Kidney (tissue), 13 donors: ENCODE measurements at regions not wholly inside any gene's neighbourhood (a gene's known extent, or its start where the extent isn't known, plus 50 kb on each side); places are given as distances from the start of the nearest gene placed in this dataset.
A peak's percentile ranks its signal among the peaks of the same experiment; 100 is the strongest.

Experiments used
- DNase-seq, 5 donors: peaks; one replicate each; pipeline ENCODE4 v3.0.0-alpha.2; 2013 to 2020
- FAIRE-seq: peaks from 2 replicates; lab custom pipeline; 2012; peaks lifted over from hg19 to GRCh38; lab: Jason Lieb, UNC
- H3K27ac ChIP-seq, 2 donors: one replicate each; pipeline ENCODE4 v1.7.0; 2013; ENCODE audit warnings: low read depth in 2 of 2, low read length in 2 of 2, inconsistent platforms in 1 of 2
- H3K27me3 ChIP-seq: one replicate; pipeline ENCODE4 v1.7.1; 2013; ENCODE audit warnings: low read length, inconsistent platforms; ENCODE audit not compliant: control insufficient read depth, insufficient read depth
- H3K36me3 ChIP-seq, 3 donors: one replicate each; pipeline versions ENCODE4 v1.7.0 to v1.7.1; 2013; ENCODE audit warnings: low read length in 3 of 3, control low read depth in 1 of 3, inconsistent platforms in 1 of 3; ENCODE audit not compliant: insufficient read depth in 3 of 3, control insufficient read depth in 2 of 3
- H3K4me1 ChIP-seq, 3 donors: one replicate each; pipeline versions ENCODE4 v1.7.0 to v1.7.1; 2013; ENCODE audit warnings: low read length in 3 of 3, inconsistent platforms in 1 of 3, low read depth in 1 of 3; ENCODE audit not compliant: control insufficient read depth in 2 of 3, insufficient read depth in 2 of 3
- H3K4me3 ChIP-seq, 3 donors: one replicate each; pipeline versions ENCODE4 v1.7.0 to v1.8.1; 2013; ENCODE audit warnings: low read length in 3 of 3, control low read depth in 1 of 3, inconsistent platforms in 1 of 3
- H3K9ac ChIP-seq, 3 donors: one replicate each; pipeline versions ENCODE4 v1.7.0 to v1.7.1; 2013; ENCODE audit warnings: low read length in 3 of 3, control low read depth in 1 of 3, inconsistent platforms in 1 of 3
- H3K9me3 ChIP-seq, 3 donors: one replicate each; pipeline versions ENCODE4 v1.7.0 to v1.7.1; 2013; ENCODE audit warnings: low read length in 3 of 3, control low read depth in 1 of 3, inconsistent platforms in 1 of 3; ENCODE audit not compliant: control insufficient read depth in 2 of 3, insufficient read depth in 1 of 3
- intact Hi-C: fragments of 100-400 bp; cut with DNase I; formaldehyde crosslinking; loops from one replicate; pipeline ENCODE4 v1.11.1; 2022
- TF ChIP-seq, protein P1 (sequence below): IDR thresholded peaks from 3 replicates; pipeline ENCODE4 v1.5.1; 2012; ENCODE audit warnings: mild to moderate bottlenecking, moderate library complexity, borderline replicate concordance; ENCODE audit not compliant: insufficient read depth; ENCODE audit errors: extremely low read depth
- donor health status: control.
- donor health status: control.
- donor health status: control.
- donor health status: control.
- donor health status: control.
- donor health status: DM: yes; HTN: yes; CAD: no.
- donor health status: Normal renal cell carcinoma (clear cell type).

DNA sequence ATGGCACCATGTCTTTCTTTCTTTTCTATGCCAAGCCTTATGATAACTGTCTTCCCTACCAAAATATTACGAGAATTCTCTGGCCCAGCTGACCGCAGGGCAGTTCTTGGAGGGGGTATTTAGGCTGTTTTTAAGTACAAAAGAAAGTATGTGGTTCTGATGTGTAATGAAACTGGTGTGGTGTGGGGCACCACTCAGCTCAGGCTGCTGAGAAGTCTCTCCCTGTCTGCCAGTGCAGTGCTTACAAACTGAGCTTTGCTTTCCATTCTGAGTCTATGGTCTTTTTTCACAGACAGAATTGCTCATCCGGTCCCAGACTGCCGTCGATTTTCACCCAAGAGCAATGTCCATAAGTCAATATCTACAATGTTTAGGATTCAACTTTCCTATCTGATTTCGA is 847.6 kb downstream of the NTRK3 start:
- Histone ChIP-seq H3K27ac (no peak overlapping the region), H3K9ac (no peak overlapping the region), H3K9me3 (no peaks in the 10 kb centered on the region), H3K27me3 (no peaks in the 10 kb centered on the region), H3K4me3 (no peak overlapping the region), H3K36me3 (no peaks in the 10 kb centered on the region), H3K4me1 (no peaks in the 10 kb centered on the region)
- DNase-seq, result no peak
- intact Hi-C loops, result no loop called here
- no peak for FAIRE-seq
- TF ChIP-seq, protein P1, sequence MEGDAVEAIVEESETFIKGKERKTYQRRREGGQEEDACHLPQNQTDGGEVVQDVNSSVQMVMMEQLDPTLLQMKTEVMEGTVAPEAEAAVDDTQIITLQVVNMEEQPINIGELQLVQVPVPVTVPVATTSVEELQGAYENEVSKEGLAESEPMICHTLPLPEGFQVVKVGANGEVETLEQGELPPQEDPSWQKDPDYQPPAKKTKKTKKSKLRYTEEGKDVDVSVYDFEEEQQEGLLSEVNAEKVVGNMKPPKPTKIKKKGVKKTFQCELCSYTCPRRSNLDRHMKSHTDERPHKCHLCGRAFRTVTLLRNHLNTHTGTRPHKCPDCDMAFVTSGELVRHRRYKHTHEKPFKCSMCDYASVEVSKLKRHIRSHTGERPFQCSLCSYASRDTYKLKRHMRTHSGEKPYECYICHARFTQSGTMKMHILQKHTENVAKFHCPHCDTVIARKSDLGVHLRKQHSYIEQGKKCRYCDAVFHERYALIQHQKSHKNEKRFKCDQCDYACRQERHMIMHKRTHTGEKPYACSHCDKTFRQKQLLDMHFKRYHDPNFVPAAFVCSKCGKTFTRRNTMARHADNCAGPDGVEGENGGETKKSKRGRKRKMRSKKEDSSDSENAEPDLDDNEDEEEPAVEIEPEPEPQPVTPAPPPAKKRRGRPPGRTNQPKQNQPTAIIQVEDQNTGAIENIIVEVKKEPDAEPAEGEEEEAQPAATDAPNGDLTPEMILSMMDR, result no peak

- no peak for FAIRE-seq
- Histone ChIP-seq H3K4me1 (no peaks in the 10 kb centered on the region), H3K9ac (no peak overlapping the region), H3K27me3 (no peaks in the 10 kb centered on the region), H3K4me3 (no peak overlapping the region), H3K27ac (no peak overlapping the region), H3K9me3 (no peaks in the 10 kb centered on the region), H3K36me3 (no peaks in the 10 kb centered on the region)
- DNase-seq, result no peak
- intact Hi-C loops, result no loop called here
- TF ChIP-seq, protein P1, result no peak
These were observed 852.6 kb downstream of the NTRK3 start for GRCh38 chr15:87403973-87404372.

GRCh38 chr15:87401973-87402372 is 854.6 kb downstream of the NTRK3 start:
- intact Hi-C loops, result no loop called here
- no peak overlapping the region for H3K9ac ChIP-seq
- H3K4me1 ChIP-seq, result no peaks in the 10 kb centered on the region
- H3K36me3 ChIP-seq, result no peaks in the 10 kb centered on the region
- no peaks in the 10 kb centered on the region for H3K9me3 ChIP-seq
- TF ChIP-seq, protein P1, result no peak
- no peak overlapping the region for H3K27ac ChIP-seq
- no peaks in the 10 kb centered on the region for H3K27me3 ChIP-seq
- H3K4me3 ChIP-seq, result no peak overlapping the region
- DNase-seq, result peak in 2 of 5 donors; percentile 39 to 40
- no peak for FAIRE-seq

DNA sequence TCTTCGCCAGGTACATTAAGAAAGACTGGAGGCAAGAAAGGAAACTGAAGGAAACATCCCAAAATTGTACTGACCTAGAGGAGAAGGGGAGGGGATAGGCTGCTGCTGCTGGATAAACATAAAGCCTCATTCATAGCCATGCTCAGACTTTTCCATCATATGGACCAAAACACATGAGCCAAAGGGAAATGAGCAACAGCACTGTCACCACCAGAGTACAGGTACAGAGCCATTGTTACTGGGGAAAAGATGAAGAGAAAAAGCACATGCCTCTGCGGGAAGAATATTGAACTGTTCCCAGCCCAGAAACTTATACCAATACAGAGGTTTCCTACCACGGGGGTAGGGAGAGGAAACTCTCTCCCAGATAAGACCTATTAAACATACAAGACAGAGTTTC is 861.9 kb downstream of the NTRK3 start:
- no peak overlapping the region for H3K27ac ChIP-seq
- DNase-seq (no peak), FAIRE-seq (no peak)
- H3K27me3 ChIP-seq, result no peaks in the 10 kb centered on the region
- TF ChIP-seq, protein P1, result no peak
- intact Hi-C loops, result no loop called here
- H3K4me3 ChIP-seq, result no peak overlapping the region
- H3K9ac ChIP-seq, result no peak overlapping the region
- no peaks in the 10 kb centered on the region for H3K9me3 ChIP-seq
- H3K36me3 ChIP-seq, result no peaks in the 10 kb centered on the region
- no peaks in the 10 kb centered on the region for H3K4me1 ChIP-seq
